Ecto neural progenitor cell (in vitro differentiated cells): ENCODE measurements at regions not wholly inside any gene's neighbourhood (a gene's known extent, or its start where the extent isn't known, plus 50 kb on each side); places are given as distances from the start of the nearest gene placed in this dataset.
A peak's percentile ranks its signal among the peaks of the same experiment; 100 is the strongest.

Experiments used
- DNase-seq: peaks from one replicate; pipeline ENCODE4 v3.0.0-alpha.2; 2018; ENCODE audit warnings: low spot score

DNA sequence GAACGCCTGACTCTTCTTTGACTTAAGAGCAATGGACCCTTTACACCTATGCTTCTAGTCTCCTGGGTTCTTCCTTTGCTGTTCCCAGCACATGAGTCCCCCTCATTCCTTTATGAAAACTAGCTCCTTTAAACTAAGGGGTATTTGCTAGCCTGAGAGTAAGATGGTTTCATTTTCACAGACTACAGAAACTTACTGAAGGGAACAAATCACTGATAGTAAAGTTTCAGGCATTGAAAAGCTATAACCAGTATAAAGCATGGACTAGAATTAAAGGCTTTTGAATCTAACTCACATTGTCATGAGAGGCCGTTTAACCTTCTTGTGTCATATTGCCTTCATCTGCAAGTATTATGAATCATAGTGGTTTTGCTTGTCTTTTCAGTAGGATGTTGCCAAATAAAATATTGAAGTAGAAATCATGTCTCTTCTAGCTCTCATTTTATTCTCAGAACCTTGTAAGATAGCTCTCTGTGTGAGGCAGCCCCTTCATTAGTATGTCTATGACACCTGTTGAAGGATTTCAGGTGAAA, 765.9 kb downstream of the NR2F2 start:
- no peak for DNase-seq

DNA sequence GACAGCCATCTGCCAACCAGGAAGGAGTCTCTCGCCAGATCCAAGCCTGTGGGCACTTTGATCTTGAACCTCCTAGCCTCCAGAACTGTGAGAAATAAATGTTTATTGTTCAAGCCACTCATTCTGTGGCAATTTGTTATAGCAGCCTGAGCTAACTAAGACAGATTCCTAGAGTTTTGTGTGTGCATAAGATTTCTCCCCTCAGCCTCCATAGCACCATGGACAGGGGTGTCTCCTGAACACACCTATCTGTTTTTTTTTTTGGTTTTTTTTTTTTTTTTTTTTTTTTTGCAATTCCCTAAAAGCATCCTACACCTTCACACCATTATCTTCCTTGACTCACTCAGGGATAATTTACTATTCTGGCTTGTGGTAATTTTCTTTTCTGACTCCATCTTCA, 768.5 kb downstream of the NR2F2 start:
- no peak for DNase-seq

DNA sequence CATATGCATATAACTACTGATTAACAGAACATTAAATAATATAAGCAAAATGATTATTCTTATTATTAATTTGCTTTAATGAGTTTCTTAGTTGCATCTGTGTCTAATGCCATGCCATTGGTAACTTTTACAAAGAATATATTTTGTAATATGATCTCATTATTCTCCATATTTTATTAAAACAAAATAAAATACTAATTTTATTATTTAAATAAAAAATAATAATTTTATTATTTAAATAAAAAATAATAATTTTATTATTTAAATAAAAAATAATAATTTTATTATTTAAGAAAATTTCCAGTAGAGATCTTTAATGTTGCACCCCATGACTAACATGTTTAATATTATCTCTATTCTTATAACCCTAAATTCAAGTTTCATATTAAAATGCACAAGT, 771.1 kb downstream of the NR2F2 start:
- DNase-seq: no peak

GRCh38 chr15:97114900-97115760, 784.6 kb downstream of the NR2F2 start:
- no peak for DNase-seq

DNA sequence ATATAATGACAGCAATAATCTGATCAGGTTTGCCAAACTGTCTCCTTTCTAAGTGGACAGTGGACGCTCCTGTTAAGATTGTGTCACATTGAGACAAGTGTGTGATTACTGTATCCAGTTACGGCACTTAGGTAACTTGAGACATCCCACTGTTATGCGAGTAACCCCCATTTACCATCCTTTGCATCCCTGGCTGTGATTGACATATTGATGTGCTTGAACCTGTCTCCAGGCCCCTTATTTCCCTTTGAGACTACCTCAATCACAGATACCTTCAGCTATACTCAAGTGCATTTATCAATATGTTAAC, 785.2 kb downstream of the NR2F2 start:
- no peak for DNase-seq

DNA sequence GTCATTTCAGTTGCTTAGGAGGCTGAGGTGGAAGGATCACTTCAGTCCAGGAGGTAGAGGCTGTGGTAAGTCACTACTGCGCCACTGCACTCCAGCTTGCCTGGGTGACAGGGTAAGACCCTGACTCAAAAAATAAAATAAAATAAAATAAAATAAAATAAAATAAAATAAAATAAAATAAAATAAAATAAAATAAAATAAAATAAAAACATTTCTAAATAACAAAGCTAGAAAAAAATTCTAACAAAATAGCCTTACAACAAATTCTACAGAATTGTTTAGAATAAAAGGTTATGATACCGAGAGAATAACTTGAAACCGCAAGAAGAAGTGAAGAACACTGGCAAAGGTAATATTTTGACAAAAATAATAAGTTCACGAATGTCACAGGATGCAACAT, 794.3 kb downstream of the NR2F2 start:
- no peak for DNase-seq

- peak; percentile 50 for DNase-seq
Measured at GRCh38 chr15:97126553-97127233, 796.2 kb downstream of the NR2F2 start.

GRCh38 chr15:97129674-97130073, 799.2 kb downstream of the NR2F2 start:
- no peak for DNase-seq

DNA sequence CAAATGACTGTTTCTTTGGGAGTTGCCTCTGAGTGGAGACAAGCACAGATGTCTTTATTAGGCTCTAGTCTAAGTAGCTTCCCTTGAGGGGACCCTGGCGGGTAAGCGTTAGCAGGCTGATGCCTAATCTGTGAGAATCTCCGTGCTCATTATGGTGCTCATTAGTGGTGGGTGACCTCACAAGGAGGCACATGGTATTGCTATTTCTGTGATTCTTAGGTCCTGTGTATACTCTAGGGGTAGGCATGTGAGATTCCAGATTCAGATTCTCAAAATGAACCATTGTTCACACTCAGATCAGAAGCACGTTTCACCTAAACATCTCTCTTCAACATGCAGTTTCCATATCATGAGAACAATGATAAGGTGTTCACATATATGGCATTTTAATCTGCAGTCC, 809.7 kb downstream of the NR2F2 start:
- no peak for DNase-seq

GRCh38 chr15:97141360-97141759, 810.9 kb downstream of the NR2F2 start:
- DNase-seq: no peak

DNA sequence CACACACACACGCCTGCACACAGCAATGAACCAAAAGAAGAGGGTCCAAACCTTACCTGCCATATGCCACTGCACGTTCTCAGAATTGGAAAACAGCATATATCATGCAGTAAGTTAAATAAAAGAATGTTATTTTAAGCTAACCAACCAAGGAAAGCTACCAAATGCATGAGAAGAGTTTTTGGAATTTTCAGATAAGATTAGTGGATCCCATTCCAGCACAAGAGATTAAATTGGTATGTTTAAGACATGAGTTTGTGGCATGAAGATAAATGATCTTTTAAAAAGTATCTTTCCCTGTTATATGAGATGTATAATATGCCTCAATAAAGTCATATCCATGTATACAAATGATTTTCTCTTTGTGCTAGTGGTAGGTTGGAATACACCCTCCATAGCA, 811.4 kb downstream of the NR2F2 start:
- no peak for DNase-seq

DNA sequence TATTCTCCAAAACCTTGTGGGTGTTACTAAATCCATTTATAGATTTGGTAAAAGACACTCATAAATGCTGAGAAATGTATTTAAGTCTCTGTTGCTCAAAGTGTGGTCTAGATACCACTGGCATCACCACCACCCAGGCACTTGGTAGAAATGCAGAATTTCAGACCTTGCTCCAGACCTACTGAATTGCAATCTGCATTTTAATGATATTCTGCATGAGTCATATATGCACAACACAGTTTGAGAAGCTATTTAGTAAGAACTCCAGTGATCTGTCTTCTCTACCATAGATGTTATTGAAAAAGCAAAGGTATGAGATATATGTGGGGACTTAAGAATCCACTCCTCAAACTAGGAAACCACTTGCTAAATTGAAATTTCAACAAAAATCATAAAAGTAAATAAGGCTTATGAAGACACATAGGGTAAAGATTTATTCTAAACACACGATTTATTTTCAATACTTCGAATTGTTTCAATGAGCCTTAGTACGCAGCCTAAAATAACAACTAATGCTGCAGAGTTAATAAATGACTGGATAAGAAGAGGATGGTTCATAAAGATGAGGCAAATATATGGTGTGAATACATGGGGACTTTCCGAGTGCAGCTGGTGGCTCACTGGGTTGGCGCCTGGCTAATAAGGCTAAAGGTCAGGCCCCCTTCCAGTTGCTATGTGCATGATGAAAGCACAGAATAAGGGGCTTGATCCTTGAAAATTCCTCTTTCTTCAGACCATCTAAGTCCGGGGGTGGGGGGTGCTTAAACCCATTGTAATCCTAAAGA, 813.3 kb downstream of the NR2F2 start:
- DNase-seq: peak; percentile 52

DNA sequence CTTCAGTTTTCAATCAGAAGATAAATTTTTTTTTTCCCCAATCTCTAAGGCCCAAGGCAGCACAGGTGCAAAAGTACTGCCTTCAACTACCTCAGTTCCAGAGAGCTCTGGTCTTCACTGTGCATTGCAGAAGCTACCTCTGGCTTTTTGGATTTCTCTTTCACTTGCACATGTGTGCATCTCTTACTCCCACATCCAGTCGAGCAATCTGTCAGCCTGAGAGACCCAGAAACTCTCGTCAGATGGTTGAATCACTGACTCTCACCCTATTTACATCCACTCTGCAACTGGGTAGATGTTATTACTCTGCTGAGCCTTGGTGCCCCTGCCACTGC, 813.8 kb downstream of the NR2F2 start:
- DNase-seq: no peak

GRCh38 chr15:97146929-97147870, 813.3 kb upstream of the ARRDC4 start:
- no peak for DNase-seq

- DNase-seq: no peak
Measured at GRCh38 chr15:97153356-97153965, 807.0 kb upstream of the ARRDC4 start.

GRCh38 chr15:97156739-97157265, 803.7 kb upstream of the ARRDC4 start:
- DNase-seq: no peak

DNA sequence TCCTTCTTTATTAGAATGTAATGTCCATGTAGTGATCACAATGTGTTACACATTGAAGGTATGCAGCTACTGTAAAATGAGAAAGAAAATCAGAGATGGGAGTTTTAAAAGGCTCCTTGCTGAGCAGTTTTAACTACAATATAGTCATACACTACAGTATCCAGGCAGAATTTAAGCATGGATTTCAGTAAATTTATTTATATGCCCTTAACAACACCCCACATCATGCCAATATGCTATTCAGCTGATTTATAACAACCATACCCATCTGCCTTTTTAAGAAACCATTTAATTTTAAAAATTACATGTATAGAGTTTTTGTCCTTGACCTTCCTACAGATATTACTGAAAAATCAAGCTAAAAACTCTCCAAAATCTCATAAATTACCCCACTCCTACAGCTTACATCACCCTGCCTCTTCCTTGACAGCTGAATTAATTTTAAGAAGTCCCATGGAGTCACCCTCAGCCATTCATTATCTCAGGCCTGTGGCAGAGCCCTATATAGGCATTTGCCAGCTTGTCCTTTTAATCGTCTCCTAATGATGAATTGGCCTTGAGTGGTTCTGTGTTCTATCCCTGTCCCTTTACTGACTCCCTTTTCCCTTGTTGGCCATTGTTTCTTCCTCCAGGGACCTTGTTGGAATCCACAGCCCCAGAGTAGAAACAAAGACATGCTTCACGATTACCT, 797.6 kb upstream of the ARRDC4 start:
- no peak for DNase-seq

GRCh38 chr15:97165205-97165604, 795.3 kb upstream of the ARRDC4 start:
- DNase-seq: no peak

DNA sequence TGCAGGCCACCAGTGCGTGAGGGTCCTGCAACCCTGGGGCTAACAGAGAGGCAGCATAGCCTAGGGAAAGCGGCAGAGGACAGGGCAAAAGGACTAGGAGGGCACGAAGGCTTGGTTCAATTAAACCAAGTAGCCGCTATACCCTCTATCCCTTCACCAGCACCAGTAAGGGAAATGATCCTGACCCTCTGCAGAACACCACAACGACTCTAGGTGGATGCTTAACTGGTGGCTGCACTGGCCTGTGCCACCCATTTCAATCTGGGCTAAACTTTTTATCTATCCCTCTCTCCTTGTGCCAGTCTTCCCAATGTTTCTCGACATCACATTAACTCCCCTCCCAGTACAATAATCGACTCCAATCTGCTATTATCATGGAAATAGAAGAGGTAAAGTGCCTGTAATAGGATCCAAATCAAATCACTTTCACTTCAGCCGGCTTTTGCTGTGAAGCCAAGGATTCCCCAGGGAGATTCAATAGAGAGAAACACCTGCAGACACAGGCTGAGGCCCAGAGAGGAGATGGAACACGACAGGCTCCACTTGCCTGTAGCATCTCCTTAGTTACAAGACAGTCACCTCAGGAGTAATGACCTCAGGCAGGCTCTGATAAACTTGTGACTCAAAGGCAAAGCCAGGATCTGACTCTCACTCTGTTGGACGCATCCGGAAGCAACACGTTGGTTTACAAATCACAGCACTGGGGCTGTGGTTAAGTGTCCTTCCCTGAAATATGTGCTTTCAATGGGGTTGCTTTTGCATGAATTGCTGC, 791.6 kb upstream of the ARRDC4 start:
- no peak for DNase-seq

DNA sequence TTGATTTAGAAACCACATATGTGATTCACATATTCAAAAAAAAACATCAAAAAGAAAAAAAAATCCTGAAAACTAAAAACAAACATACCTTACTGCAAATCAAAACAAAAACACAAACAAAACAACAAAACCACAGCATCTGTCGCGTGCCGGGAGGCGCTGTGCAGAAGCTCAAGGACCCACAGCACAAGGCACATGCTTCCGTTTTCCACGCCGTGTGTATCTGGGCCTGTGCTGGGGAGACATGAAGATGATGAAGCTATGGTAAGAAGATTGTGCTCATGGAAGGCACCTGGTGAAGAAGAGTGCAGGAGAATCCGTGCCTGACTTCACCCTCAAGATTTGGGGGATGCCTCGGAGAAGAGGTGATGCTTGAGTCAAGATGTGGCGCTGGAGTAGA, 788.9 kb upstream of the ARRDC4 start:
- no peak for DNase-seq
